Body of pancreas (tissue), 4 donors: ENCODE measurements at regions not wholly inside any gene's neighbourhood (a gene's known extent, or its start where the extent isn't known, plus 50 kb on each side); places are given as distances from the start of the nearest gene placed in this dataset.

Experiments used
- ATAC-seq: fragments of 150-250 bp; one replicate; pipeline ENCODE4 v1.9.1; 2016
- DNase-seq, 4 donors: peaks; one replicate each; pipeline ENCODE4 v3.0.0-alpha.2; 2019
- H3K27ac ChIP-seq, 4 donors: fragments of 200-600 bp; sonication (generic); 1 replicate in 3 of 4; 2 replicates in 1 of 4; pipeline versions ENCODE4 v1.5.1 to v1.6.1; 2016 to 2019; ENCODE audit warnings: mild to moderate bottlenecking in 1 of 4, mixed read lengths in 1 of 4, moderate library complexity in 1 of 4
- H3K27me3 ChIP-seq, 2 donors: fragments of 200-600 bp; sonication (generic); one replicate each; pipeline ENCODE4 v1.6.0; 2016; ENCODE audit warnings: mild to moderate bottlenecking in 1 of 2
- H3K36me3 ChIP-seq, 2 donors: fragments of 200-600 bp; sonication (generic); replicated peaks in 1 of 2; 2 replicates each; pipeline ENCODE4 v1.5.1; 2016; ENCODE audit warnings: low read depth in 2 of 2; ENCODE audit not compliant: insufficient read depth in 1 of 2
- H3K4me1 ChIP-seq: fragments of 200-600 bp; sonication (generic); one replicate; pipeline ENCODE4 v1.6.0; 2016
- H3K4me3 ChIP-seq, 2 donors: fragments of 200-600 bp; sonication (generic); 1 replicate in 1 of 2; 2 replicates in 1 of 2; pipeline ENCODE4 v1.5.1; 2016 to 2019
- H3K9me3 ChIP-seq, 3 donors: fragments of 200-600 bp; sonication (generic); 1 replicate in 2 of 3; 2 replicates in 1 of 3; pipeline ENCODE4 v1.5.1; 2016
- CTCF ChIP-seq, 7 experiments: fragments of 450-650 bp in 4 of 7; fragments of 200-600 bp in 3 of 7; sonication (generic) in 3 of 7; IDR thresholded peaks; one replicate each; pipeline ENCODE4 v1.5.1; 2016 to 2019; ENCODE audit warnings: antibody characterized with exemption in 7 of 7
- POLR2A ChIP-seq, 3 donors: fragments of 450-650 bp; IDR thresholded peaks; one replicate each; pipeline ENCODE4 v1.6.1; 2016; ENCODE audit warnings: antibody characterized with exemption in 3 of 3, mild to moderate bottlenecking in 2 of 3
- WGBS, 2 donors: methylation state at CpG; one replicate each; pipeline ENCODE4 v1.1.5; 2017; 5-methylcytosine and 5-hydroxymethylcytosine counted together
- intact Hi-C: fragments of 100-400 bp; cut with DNase I; formaldehyde crosslinking; loops from one replicate; pipeline ENCODE4 v1.15.1; 2023

DNA sequence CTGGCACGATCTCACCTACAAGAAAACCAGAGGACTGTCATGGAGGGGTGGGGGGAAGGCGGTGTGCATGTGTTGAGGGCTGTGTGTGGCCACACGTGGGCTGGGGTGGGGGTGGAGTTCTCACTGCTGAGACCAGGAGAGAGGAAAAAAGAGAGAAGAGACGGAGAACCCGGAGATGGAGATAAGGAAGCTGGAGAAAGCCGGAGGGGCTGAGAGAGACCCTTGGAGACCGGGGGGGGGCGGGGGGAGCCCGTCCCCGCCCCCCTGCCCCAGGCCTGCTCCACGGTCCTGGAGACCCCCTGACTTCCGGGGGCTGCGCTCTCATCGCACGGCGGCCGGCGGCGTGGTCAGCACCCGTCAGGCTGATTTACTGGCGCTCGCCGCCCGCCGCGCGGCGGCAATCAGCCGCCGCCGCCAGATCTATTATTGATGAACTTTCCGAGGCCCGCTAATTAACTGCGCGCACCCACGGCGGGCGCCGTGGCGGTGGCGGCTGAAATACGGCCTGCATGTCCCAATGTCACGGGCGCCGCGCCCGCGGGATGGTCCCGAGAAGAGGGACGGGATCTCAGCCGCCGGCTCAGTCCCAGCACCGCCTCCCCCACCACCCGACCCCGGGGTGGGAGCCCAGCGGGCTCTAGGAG is 187.4 kb downstream of the MN1 start:
- no peak overlapping the region for H3K27ac ChIP-seq
- H3K4me3 ChIP-seq: no peak overlapping the region
- intact Hi-C loops: no loop called here
- TF ChIP-seq POLR2A (IDR thresholded peaks at IDR 0.05) (no peak), CTCF (IDR thresholded peaks at IDR 0.05) (no peak)
- H3K27me3 ChIP-seq: peaks cover 0 to 7% of the 10 kb centered on the region in 2 donors
- ATAC-seq: no peak
- H3K4me1 ChIP-seq: peaks cover 14% of the 10 kb centered on the region
- H3K36me3 ChIP-seq: no peaks in the 10 kb centered on the region
- H3K9me3 ChIP-seq: no peaks in the 10 kb centered on the region
- WGBS, 2 donors: 10 to 28% methylated on average over 11 to 38 of the region's 56 CpGs
- no peak for DNase-seq

- Histone ChIP-seq H3K27me3 (peaks cover 0 to 7% of the 10 kb centered on the region in 2 donors), H3K27ac (no peak overlapping the region), H3K4me1 (peaks cover 14% of the 10 kb centered on the region), H3K4me3 (no peak overlapping the region), H3K9me3 (no peaks in the 10 kb centered on the region), H3K36me3 (no peaks in the 10 kb centered on the region)
- DNase-seq (no peak), ATAC-seq (no peak)
- TF ChIP-seq CTCF (IDR thresholded peaks at IDR 0.05) (no peak), POLR2A (IDR thresholded peaks at IDR 0.05) (no peak)
- intact Hi-C loops: no loop called here
- WGBS, 2 donors: 0 to 46% methylated on average over 2 to 10 of the region's 10 CpGs
Measured at GRCh38 chr22:27614650-27615007, 186.9 kb downstream of the MN1 start.

- 80 to 91% methylated on average over 10 to 11 of the region's 12 CpGs for WGBS, 2 donors
- no peak overlapping the region for H3K4me3 ChIP-seq
- peaks cover 14% of the 10 kb centered on the region for H3K4me1 ChIP-seq
- DNase-seq (no peak), ATAC-seq (no peak)
- no peaks in the 10 kb centered on the region for H3K9me3 ChIP-seq
- no peaks in the 10 kb centered on the region for H3K36me3 ChIP-seq
- intact Hi-C loops: no loop called here
- peaks cover 0 to 7% of the 10 kb centered on the region in 2 donors for H3K27me3 ChIP-seq
- H3K27ac ChIP-seq: no peak overlapping the region
- TF ChIP-seq CTCF (IDR thresholded peaks at IDR 0.05) (no peak), POLR2A (IDR thresholded peaks at IDR 0.05) (no peak)
Measured at GRCh38 chr22:27615408-27615807, 186.1 kb downstream of the MN1 start.

- H3K4me1 ChIP-seq: peaks cover 14% of the 10 kb centered on the region
- H3K27me3 ChIP-seq: peaks cover 0 to 7% of the 10 kb centered on the region in 2 donors
- H3K9me3 ChIP-seq: no peaks in the 10 kb centered on the region
- no peak for TF ChIP-seq POLR2A (IDR thresholded peaks at IDR 0.05)
- no peak for DNase-seq
- H3K36me3 ChIP-seq: no peaks in the 10 kb centered on the region
- 60 to 61% methylated on average over 3 of the region's 3 CpGs for WGBS, 2 donors
- no peak overlapping the region for H3K4me3 ChIP-seq
- ATAC-seq: no peak
- no peak overlapping the region for H3K27ac ChIP-seq
- intact Hi-C loops: no loop called here
Measured at GRCh38 chr22:27616033-27616432, 185.5 kb downstream of the MN1 start.

- no peaks in the 10 kb centered on the region for H3K9me3 ChIP-seq
- DNase-seq (no peak), ATAC-seq (no peak)
- no peak overlapping the region for H3K4me3 ChIP-seq
- peaks cover 0 to 7% of the 10 kb centered on the region in 2 donors for H3K27me3 ChIP-seq
- 43 to 46% methylated on average over 2 of the region's 2 CpGs for WGBS, 2 donors
- intact Hi-C loops: no loop called here
- no peaks in the 10 kb centered on the region for H3K36me3 ChIP-seq
- TF ChIP-seq CTCF (IDR thresholded peaks at IDR 0.05) (peak in 2 of 7 experiments; percentile 9 to 12), POLR2A (IDR thresholded peaks at IDR 0.05) (no peak)
- H3K4me1 ChIP-seq: peaks cover 14% of the 10 kb centered on the region
- H3K27ac ChIP-seq: no peak overlapping the region
Measured at GRCh38 chr22:27617214-27617881, 184.2 kb downstream of the MN1 start.
